K562 (cell line): ENCODE measurements at regions not wholly inside any gene's neighbourhood (a gene's known extent, or its start where the extent isn't known, plus 50 kb on each side); places are given as distances from the start of the nearest gene placed in this dataset.

Experiments used
- ATAC-seq: fragments of 200-7000 bp; cut with Tn5 transposase; 3 replicates; pipeline ENCODE4 v1.9.1; 2020; ENCODE audit warnings: moderate library complexity
- BruUV-seq: library from RNA; stranded (reverse); fragments of 400-500 nt; replicated peaks from 2 replicates; lab custom pipeline; 2021; lab: Mats Ljungman, UMichigan
- CTCF ChIA-PET: fragments of 300-600 bp; formaldehyde crosslinking; extraction: SDS; loops from one replicate; lab custom pipeline; 2021; ENCODE audit warnings: low intra/inter-chr PET ratio; lab: Yijun Ruan, JAX
- POLR2A ChIA-PET: fragments of 300-600, 350-650 bp; sonication (Branson Sonifier 250); formaldehyde crosslinking; extraction: SDS; loops from one replicate; lab custom pipeline; 2021; ENCODE audit warnings: antibody characterized with exemption, inconsistent platforms; lab: Yijun Ruan, JAX
- DNase-seq, 4 experiments: peaks; one replicate each; pipeline versions ENCODE4 v3.0.0 to v3.0.0-alpha.2; 2011 to 2018; ENCODE audit warnings: low spot score in 3 of 4, mixed read lengths in 3 of 4; ENCODE audit errors: extremely low read depth in 1 of 4
- FAIRE-seq: peaks from 2 replicates; lab custom pipeline; 2011; peaks lifted over from hg19 to GRCh38; lab: Jason Lieb, UNC
- H2AFZ ChIP-seq: 2 replicates; pipeline ENCODE4 v1.6.0; 2011; ENCODE audit warnings: low read depth, low read length, control low read depth, inconsistent platforms
- H3K27ac ChIP-seq: fragments of 200-600 bp; 3 replicates; pipeline ENCODE4 v1.8.0; 2011; ENCODE audit warnings: low read depth, mild to moderate bottlenecking, control low read depth, inconsistent platforms, low read length, moderate library complexity, mixed read lengths; ENCODE audit errors: extremely low read depth
- H3K27me3 ChIP-seq, 2 experiments: fragments of 300-600 bp in 1 of 2; 2 replicates in 1 of 2; 3 replicates in 1 of 2; pipeline versions ENCODE4 v1.6.0 to v1.8.0; 2011; ENCODE audit warnings: inconsistent platforms in 2 of 2, low read length in 2 of 2, mild to moderate bottlenecking in 1 of 2, mixed read lengths in 1 of 2, moderate library complexity in 1 of 2; ENCODE audit not compliant: control insufficient read depth in 2 of 2, insufficient read depth in 2 of 2
- H3K36me3 ChIP-seq: fragments of 300-600 bp; 3 replicates; pipeline ENCODE4 v1.8.0; 2011; ENCODE audit warnings: mild to moderate bottlenecking, low read length, inconsistent platforms; ENCODE audit not compliant: control insufficient read depth, insufficient read depth
- H3K4me1 ChIP-seq, 2 experiments: fragments of 200-600 bp in 1 of 2; replicated peaks in 1 of 2; 2 replicates in 1 of 2; 3 replicates in 1 of 2; pipeline versions ENCODE4 v1.5.1 to v1.8.0; 2011; ENCODE audit warnings: inconsistent platforms in 2 of 2, low read length in 2 of 2, mild to moderate bottlenecking in 1 of 2, mixed read lengths in 1 of 2, moderate library complexity in 1 of 2; ENCODE audit not compliant: control insufficient read depth in 2 of 2, insufficient read depth in 2 of 2
- H3K4me2 ChIP-seq: 2 replicates; pipeline ENCODE4 v1.6.1; 2011; ENCODE audit warnings: low read length, control low read depth, inconsistent platforms, mixed read lengths; ENCODE audit not compliant: insufficient read depth
- H3K4me3 ChIP-seq: fragments of 200-600 bp; sonication (generic), shearing (Covaris generic); 2 replicates; pipeline ENCODE4 v1.5.1; 2016; ENCODE audit warnings: control low read depth, inconsistent platforms
- H3K79me2 ChIP-seq: fragments of 200-600 bp; 3 replicates; pipeline ENCODE4 v1.8.0; 2011; ENCODE audit warnings: low read length, inconsistent platforms; ENCODE audit not compliant: control insufficient read depth, insufficient read depth
- H3K9ac ChIP-seq, 2 experiments: 2 replicates each; pipeline versions ENCODE4 v1.6.0 to v1.6.1; 2011; ENCODE audit warnings: low read depth in 2 of 2, low read length in 2 of 2, control low read depth in 1 of 2, inconsistent platforms in 1 of 2, mild to moderate bottlenecking in 1 of 2, mixed read lengths in 1 of 2; ENCODE audit not compliant: insufficient read depth in 1 of 2
- H3K9me1 ChIP-seq: one replicate; pipeline ENCODE4 v1.6.0; 2011; ENCODE audit warnings: inconsistent platforms, mild to moderate bottlenecking, low read length, moderate library complexity; ENCODE audit not compliant: control insufficient read depth, insufficient read depth
- H3K9me3 ChIP-seq: replicated peaks from 2 replicates; pipeline ENCODE4 v1.5.1; 2011; ENCODE audit warnings: low read depth, low read length, inconsistent platforms; ENCODE audit not compliant: control insufficient read depth, insufficient read depth
- H4K20me1 ChIP-seq: replicated peaks from 2 replicates; pipeline ENCODE4 v1.6.1; 2011; ENCODE audit warnings: low read length, inconsistent platforms, mixed read lengths; ENCODE audit not compliant: control insufficient read depth, insufficient read depth
- CBX5 ChIP-seq: IDR thresholded peaks from 2 replicates; pipeline ENCODE4 v1.6.1; 2014; ENCODE audit warnings: low read depth, borderline replicate concordance
- COPS2 ChIP-seq: fragments of 450-650 bp; conservative IDR thresholded peaks from 2 replicates; pipeline ENCODE4 v1.6.1; 2016; ENCODE audit warnings: mild to moderate bottlenecking, moderate library complexity
- EZH2 ChIP-seq: IDR thresholded peaks from 2 replicates; pipeline ENCODE4 v1.6.1; 2012; ENCODE audit warnings: low read depth, mild to moderate bottlenecking, inconsistent platforms, low read length, borderline replicate concordance
- MAFG ChIP-seq: fragments of 450-650 bp; conservative IDR thresholded peaks from 2 replicates; pipeline ENCODE4 v1.6.1; 2016; ENCODE audit warnings: missing genetic modification characterization, missing compliant biosample characterization
- MYC ChIP-seq, 2 experiments: fragments of 250-450 bp in 1 of 2; sonication (Bioruptor Pico) in 1 of 2; IDR thresholded peaks; 2 replicates each; pipeline versions ENCODE4 v1.5.1 to v1.6.1; 2012 to 2021; ENCODE audit warnings: low read depth in 2 of 2, borderline replicate concordance in 1 of 2, improper control_type of control experiment in 1 of 2, low read length in 1 of 2, mild to moderate bottlenecking in 1 of 2, moderate library complexity in 1 of 2
- POLR2A ChIP-seq: fragments of 450-650 bp; conservative IDR thresholded peaks from 2 replicates; pipeline ENCODE4 v1.6.1; 2016
- RBM14 ChIP-seq: fragments of 200-400 bp; formaldehyde crosslinking; IDR thresholded peaks from 2 replicates; pipeline ENCODE4 v1.6.1; 2018; ENCODE audit warnings: low read depth, mild to moderate bottlenecking, low read length, moderate library complexity, borderline replicate concordance; ENCODE audit not compliant: insufficient read depth
- SP1 ChIP-seq: sonication (generic); formaldehyde crosslinking; IDR thresholded peaks from 2 replicates; pipeline ENCODE4 v1.8.1; 2022; ENCODE audit warnings: mild to moderate bottlenecking, missing genetic modification reagents
- TRIM24 ChIP-seq, 2 experiments: fragments of 450-650 bp; IDR thresholded peaks; 2 replicates each; pipeline ENCODE4 v1.6.1; 2016
- ZBTB5 ChIP-seq: fragments of 450-650 bp; IDR thresholded peaks from 2 replicates; pipeline ENCODE4 v1.6.1; 2017; ENCODE audit warnings: antibody characterized with exemption
- ZBTB8A ChIP-seq: fragments of 450-650 bp; IDR thresholded peaks from 2 replicates; pipeline ENCODE4 v1.6.1; 2018; ENCODE audit warnings: mild to moderate bottlenecking, moderate library complexity; ENCODE audit not compliant: partially characterized antibody
- ZNF282 ChIP-seq: sonication (generic); formaldehyde crosslinking; IDR thresholded peaks from 2 replicates; pipeline ENCODE4 v1.8.1; 2023; ENCODE audit warnings: missing genetic modification reagents
- WGBS: fragments of 100-300 bp; shearing (Covaris generic); methylation state at CpG from one replicate; pipeline ENCODE4 v1.1.6; 2016; ENCODE audit warnings: low coverage, mixed read lengths; ENCODE audit not compliant: insufficient coverage; ENCODE audit errors: missing lambda C conversion rate; 5-methylcytosine and 5-hydroxymethylcytosine counted together
- in situ Hi-C: fragments of 300-500 bp; cut with MboI; formaldehyde crosslinking; loops from 4 replicates; pipeline ENCODE4 v1.15.0; 2018; ENCODE audit warnings: inconsistent platforms, mixed read lengths
- intact Hi-C: fragments of 100-400 bp; cut with micrococcal nuclease; formaldehyde crosslinking; loops from 2 replicates; pipeline ENCODE4 v1.14.2; 2022
- TF ChIP-seq, protein P1 (sequence below), 2 experiments: fragments of 450-650 bp in 1 of 2; sonication (generic) in 1 of 2; formaldehyde crosslinking in 1 of 2; IDR thresholded peaks in 1 of 2; conservative IDR thresholded peaks in 1 of 2; 2 replicates each; pipeline versions ENCODE4 v1.6.1 to v1.8.1; 2016 to 2023; ENCODE audit warnings: mild to moderate bottlenecking in 2 of 2, moderate library complexity in 2 of 2, inconsistent platforms in 1 of 2, missing genetic modification reagents in 1 of 2
- TF ChIP-seq, protein P2 (sequence below), 2 experiments: fragments of 450-650 bp in 1 of 2; IDR thresholded peaks; 2 replicates each; pipeline ENCODE4 v1.6.1; 2011 to 2017; ENCODE audit warnings: low read depth in 2 of 2, antibody characterized with exemption in 1 of 2, borderline replicate concordance in 1 of 2, low read length in 1 of 2, mild to moderate bottlenecking in 1 of 2, mixed read lengths in 1 of 2; ENCODE audit not compliant: control insufficient read depth in 1 of 2

- TF ChIP-seq TRIM24 (IDR thresholded peaks at IDR 0.05), result no peak
- TF ChIP-seq, protein P1, sequence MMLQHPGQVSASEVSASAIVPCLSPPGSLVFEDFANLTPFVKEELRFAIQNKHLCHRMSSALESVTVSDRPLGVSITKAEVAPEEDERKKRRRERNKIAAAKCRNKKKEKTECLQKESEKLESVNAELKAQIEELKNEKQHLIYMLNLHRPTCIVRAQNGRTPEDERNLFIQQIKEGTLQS (IDR thresholded peaks at IDR 0.05), result no peak
- TF ChIP-seq, protein P1 (CRISPR knock-in tag; conservative IDR thresholded peaks at IDR 0.05), result no peak
- TF ChIP-seq ZBTB8A, result no peak
- TF ChIP-seq CBX5, result no peak
- TF ChIP-seq MYC (IDR thresholded peaks at IDR 0.05; ENCODE audit: low read depth, low read length), result no peak
- no peak for TF ChIP-seq MYC (CRISPR knock-in tag; IDR thresholded peaks at IDR 0.05; ENCODE audit: borderline replicate concordance, low read depth)
- no peak for TF ChIP-seq MAFG (tag)
- TF ChIP-seq POLR2A, result no peak
- TF ChIP-seq, protein P2, sequence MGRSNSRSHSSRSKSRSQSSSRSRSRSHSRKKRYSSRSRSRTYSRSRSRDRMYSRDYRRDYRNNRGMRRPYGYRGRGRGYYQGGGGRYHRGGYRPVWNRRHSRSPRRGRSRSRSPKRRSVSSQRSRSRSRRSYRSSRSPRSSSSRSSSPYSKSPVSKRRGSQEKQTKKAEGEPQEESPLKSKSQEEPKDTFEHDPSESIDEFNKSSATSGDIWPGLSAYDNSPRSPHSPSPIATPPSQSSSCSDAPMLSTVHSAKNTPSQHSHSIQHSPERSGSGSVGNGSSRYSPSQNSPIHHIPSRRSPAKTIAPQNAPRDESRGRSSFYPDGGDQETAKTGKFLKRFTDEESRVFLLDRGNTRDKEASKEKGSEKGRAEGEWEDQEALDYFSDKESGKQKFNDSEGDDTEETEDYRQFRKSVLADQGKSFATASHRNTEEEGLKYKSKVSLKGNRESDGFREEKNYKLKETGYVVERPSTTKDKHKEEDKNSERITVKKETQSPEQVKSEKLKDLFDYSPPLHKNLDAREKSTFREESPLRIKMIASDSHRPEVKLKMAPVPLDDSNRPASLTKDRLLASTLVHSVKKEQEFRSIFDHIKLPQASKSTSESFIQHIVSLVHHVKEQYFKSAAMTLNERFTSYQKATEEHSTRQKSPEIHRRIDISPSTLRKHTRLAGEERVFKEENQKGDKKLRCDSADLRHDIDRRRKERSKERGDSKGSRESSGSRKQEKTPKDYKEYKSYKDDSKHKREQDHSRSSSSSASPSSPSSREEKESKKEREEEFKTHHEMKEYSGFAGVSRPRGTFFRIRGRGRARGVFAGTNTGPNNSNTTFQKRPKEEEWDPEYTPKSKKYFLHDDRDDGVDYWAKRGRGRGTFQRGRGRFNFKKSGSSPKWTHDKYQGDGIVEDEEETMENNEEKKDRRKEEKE (IDR thresholded peaks at IDR 0.05; ENCODE audit: borderline replicate concordance in 1 of 2, control insufficient read depth in 1 of 2, low read depth in 2 of 2, low read length in 1 of 2), result no peak
- TF ChIP-seq ZBTB5, result no peak
- TF ChIP-seq COPS2, result no peak
- no peak for TF ChIP-seq RBM14
- TF ChIP-seq SP1 (CRISPR knock-in tag), result no peak
- TF ChIP-seq ZNF282 (CRISPR knock-in tag), result no peak
- no peak for TF ChIP-seq EZH2
- no peak overlapping the region for H3K9ac ChIP-seq
- no peaks in the 10 kb centered on the region for H3K9me3 ChIP-seq
- H2AFZ ChIP-seq, result no peak overlapping the region
- ChIA-PET POLR2A (no interaction called here), CTCF (interaction anchor here (0.6 kb wide), 1 partner anchor 378 kb away, joined by 3 read pairs; no protein-coding TSS in a partner anchor)
- H3K27me3 ChIP-seq, result no peaks in the 10 kb centered on the region
- WGBS, result 0% methylated on average over 1 of the region's 1 CpG
- BruUV-seq, result no TSS peak
- no peak overlapping the region for H3K4me2 ChIP-seq
- H3K27ac ChIP-seq, result no peak overlapping the region
- H3K79me2 ChIP-seq, result no peaks in the 10 kb centered on the region
- in situ Hi-C loops (no loop called here), intact Hi-C loops (loop anchor here (10.0 kb wide), 1 partner anchor 380 kb away; no protein-coding TSS in a partner anchor)
- H3K36me3 ChIP-seq, result no peaks in the 10 kb centered on the region
- no peak overlapping the region for H3K4me3 ChIP-seq
- DNase-seq, result no peak
- H3K9me1 ChIP-seq, result no peaks in the 10 kb centered on the region
- no peak for FAIRE-seq
- no peak for ATAC-seq
- H4K20me1 ChIP-seq, result no peaks in the 10 kb centered on the region
- H3K4me1 ChIP-seq, result no peaks in the 10 kb centered on the region
Observed at GRCh38 chr10:23534761-23535160, 95.9 kb downstream of the OTUD1 start.
